Calu3 (cell line): ENCODE measurements at regions not wholly inside any gene's neighbourhood (a gene's known extent, or its start where the extent isn't known, plus 50 kb on each side); places are given as distances from the start of the nearest gene placed in this dataset.

ENCODE experiments used
- BruUV-seq: library from RNA; stranded (reverse); fragments of 400-500 nt; replicated peaks from 2 replicates; lab custom pipeline; 2021; lab: Mats Ljungman, UMichigan
- CTCF ChIA-PET: fragments of 300-600 bp; sonication (Branson Sonifier 250); formaldehyde crosslinking; loops from one replicate; lab custom pipeline; 2022; ENCODE audit warnings: antibody characterized with exemption; lab: Charles Lee
- DNase-seq: peaks from one replicate; pipeline ENCODE4 v3.0.0; 2022
- H3K27ac Mint-ChIP-seq: one replicate; pipeline ENCODE4 v1.8.0; 2022; ENCODE audit warnings: mixed read lengths; ENCODE audit not compliant: unreplicated experiment
- H3K27me3 Mint-ChIP-seq: one replicate; pipeline ENCODE4 v1.8.0; 2022; ENCODE audit warnings: mixed read lengths; ENCODE audit not compliant: unreplicated experiment
- H3K36me3 Mint-ChIP-seq: one replicate; pipeline ENCODE4 v1.8.0; 2022; ENCODE audit warnings: mild to moderate bottlenecking, moderate library complexity, mixed read lengths; ENCODE audit not compliant: insufficient read depth, unreplicated experiment
- H3K4me1 Mint-ChIP-seq: one replicate; pipeline ENCODE4 v1.8.0; 2022; ENCODE audit warnings: mild to moderate bottlenecking, low read depth, mixed read lengths; ENCODE audit not compliant: unreplicated experiment
- H3K4me3 Mint-ChIP-seq: one replicate; pipeline ENCODE4 v1.8.0; 2022; ENCODE audit warnings: mild to moderate bottlenecking, low read depth, moderate library complexity, mixed read lengths; ENCODE audit not compliant: unreplicated experiment
- H3K9me3 Mint-ChIP-seq: one replicate; pipeline ENCODE4 v1.8.0; 2022; ENCODE audit warnings: low read depth, mixed read lengths; ENCODE audit not compliant: unreplicated experiment
- CTCF ChIP-seq: fragments of 200-600 bp; IDR thresholded peaks from one replicate; pipeline ENCODE4 v1.8.0; 2022; ENCODE audit warnings: antibody characterized with exemption; ENCODE audit not compliant: unreplicated experiment
- intact Hi-C: fragments of 100-400 bp; cut with micrococcal nuclease; formaldehyde crosslinking; loops from one replicate; pipeline ENCODE4 v1.10.0; 2022; ENCODE audit not compliant: unreplicated experiment

- DNase-seq: no peak
- Mint-ChIP-seq H3K27ac (no peak overlapping the region), H3K4me1 (no peaks in the 10 kb centered on the region), H3K9me3 (no peaks in the 10 kb centered on the region), H3K36me3 (no peaks in the 10 kb centered on the region), H3K27me3 (no peaks in the 10 kb centered on the region), H3K4me3 (no peak overlapping the region)
- TF ChIP-seq CTCF: no peak
- no TSS peak for BruUV-seq
- CTCF ChIA-PET: no interaction called here
- intact Hi-C loops: no loop called here
Measured at GRCh38 chr13:73792796-73793195, 341.4 kb downstream of the KLF12 start.

GRCh38 chr13:73782450-73783449 lies 351.5 kb downstream of the KLF12 start:
- DNase-seq: no peak
- Mint-ChIP-seq H3K36me3 (no peaks in the 10 kb centered on the region), H3K27ac (no peak overlapping the region), H3K27me3 (no peaks in the 10 kb centered on the region), H3K4me3 (no peak overlapping the region), H3K4me1 (no peaks in the 10 kb centered on the region), H3K9me3 (no peaks in the 10 kb centered on the region)
- CTCF ChIA-PET: no interaction called here
- intact Hi-C loops: no loop called here
- BruUV-seq: no TSS peak
- TF ChIP-seq CTCF: no peak

GRCh38 chr13:73781384-73781783 lies 352.8 kb downstream of the KLF12 start:
- intact Hi-C loops: no loop called here
- H3K9me3 Mint-ChIP-seq: no peaks in the 10 kb centered on the region
- H3K27me3 Mint-ChIP-seq: no peaks in the 10 kb centered on the region
- no peak overlapping the region for H3K4me3 Mint-ChIP-seq
- no peaks in the 10 kb centered on the region for H3K4me1 Mint-ChIP-seq
- BruUV-seq: no TSS peak
- no peaks in the 10 kb centered on the region for H3K36me3 Mint-ChIP-seq
- no peak for DNase-seq
- CTCF ChIA-PET: no interaction called here
- TF ChIP-seq CTCF: no peak
- no peak overlapping the region for H3K27ac Mint-ChIP-seq

- no peaks in the 10 kb centered on the region for H3K36me3 Mint-ChIP-seq
- no peaks in the 10 kb centered on the region for H3K4me1 Mint-ChIP-seq
- H3K27me3 Mint-ChIP-seq: no peaks in the 10 kb centered on the region
- DNase-seq: no peak
- no peaks in the 10 kb centered on the region for H3K9me3 Mint-ChIP-seq
- TF ChIP-seq CTCF: no peak
- CTCF ChIA-PET: no interaction called here
- no peak overlapping the region for H3K27ac Mint-ChIP-seq
- no peak overlapping the region for H3K4me3 Mint-ChIP-seq
- BruUV-seq: no TSS peak
- intact Hi-C loops: no loop called here
Measured at GRCh38 chr13:73779881-73780280, 354.3 kb downstream of the KLF12 start.
